NCI-H774 (cell line): ENCODE measurements at regions not wholly inside any gene's neighbourhood (a gene's known extent, or its start where the extent isn't known, plus 50 kb on each side); places are given as distances from the start of the nearest gene placed in this dataset.
"Not testable (repeated sequence)": the region's sequence is repeated elsewhere in the genome, so short reads cannot be mapped to it uniquely, and the experiment has no call there.

Source experiments
- DNase-seq: peaks from one replicate; lab custom pipeline; 2025; lab: John Stamatoyannopoulos, UW

- DNase-seq = no peak
Measured at GRCh38 chr4:66554826-66555225, 884.5 kb upstream of the EPHA5 start.

- DNase-seq = not testable (repeated sequence)
Measured at GRCh38 chr4:66545301-66545700, 875.0 kb upstream of the EPHA5 start.

- no peak for DNase-seq
Measured at GRCh38 chr4:66544281-66544680, 874.0 kb upstream of the EPHA5 start.

GRCh38 chr4:66539745-66540144 is 869.5 kb upstream of the EPHA5 start:
- no peak for DNase-seq

- DNase-seq = no peak
Measured at GRCh38 chr4:66524781-66525180, 854.5 kb upstream of the EPHA5 start.

- DNase-seq = no peak
Measured at GRCh38 chr4:66522244-66522643, 852.0 kb upstream of the EPHA5 start.

- DNase-seq = no peak
Measured at GRCh38 chr4:66516940-66517339, 846.7 kb upstream of the EPHA5 start.

GRCh38 chr4:66506985-66507384 is 836.7 kb upstream of the EPHA5 start:
- no peak for DNase-seq

GRCh38 chr4:66501997-66502396 is 831.7 kb upstream of the EPHA5 start:
- no peak for DNase-seq

GRCh38 chr4:66490729-66491128 is 820.4 kb upstream of the EPHA5 start:
- no peak for DNase-seq

GRCh38 chr4:66489783-66490452 is 819.6 kb upstream of the EPHA5 start:
- DNase-seq = no peak

GRCh38 chr4:66489370-66489769 is 819.1 kb upstream of the EPHA5 start:
- no peak for DNase-seq

GRCh38 chr4:66486068-66486467 is 815.8 kb upstream of the EPHA5 start:
- no peak for DNase-seq

- DNase-seq = no peak
Measured at GRCh38 chr4:66482186-66482585, 811.9 kb upstream of the EPHA5 start.

- no peak for DNase-seq
Measured at GRCh38 chr4:66475596-66475995, 805.3 kb upstream of the EPHA5 start.

GRCh38 chr4:66465111-66465510 is 794.8 kb upstream of the EPHA5 start:
- DNase-seq = no peak

GRCh38 chr4:66462890-66463289 is 792.6 kb upstream of the EPHA5 start:
- DNase-seq = not testable (repeated sequence)

GRCh38 chr4:66451741-66452140 is 781.5 kb upstream of the EPHA5 start:
- DNase-seq = no peak

- no peak for DNase-seq
Measured at GRCh38 chr4:66443008-66443407, 772.7 kb upstream of the EPHA5 start.

GRCh38 chr4:66439508-66439907 is 769.2 kb upstream of the EPHA5 start:
- no peak for DNase-seq

GRCh38 chr4:66433706-66434105 is 763.4 kb upstream of the EPHA5 start:
- no peak for DNase-seq

- no peak for DNase-seq
Measured at GRCh38 chr4:66430856-66431255, 760.6 kb upstream of the EPHA5 start.

- no peak for DNase-seq
Measured at GRCh38 chr4:66429276-66429675, 759.0 kb upstream of the EPHA5 start.

GRCh38 chr4:66416425-66416824 is 746.1 kb upstream of the EPHA5 start:
- no peak for DNase-seq

GRCh38 chr4:66404141-66404540 is 733.9 kb upstream of the EPHA5 start:
- DNase-seq = no peak
